NCI-H524 treated with DMSO at 0.1 percent for 48 hours (cell line): ENCODE measurements at regions not wholly inside any gene's neighbourhood (a gene's known extent, or its start where the extent isn't known, plus 50 kb on each side); places are given as distances from the start of the nearest gene placed in this dataset.
"Not testable (repeated sequence)": the region's sequence is repeated elsewhere in the genome, so short reads cannot be mapped to it uniquely, and the experiment has no call there.

Source experiments
- DNase-seq: peaks from one replicate; lab custom pipeline; 2025; lab: John Stamatoyannopoulos, UW

DNA sequence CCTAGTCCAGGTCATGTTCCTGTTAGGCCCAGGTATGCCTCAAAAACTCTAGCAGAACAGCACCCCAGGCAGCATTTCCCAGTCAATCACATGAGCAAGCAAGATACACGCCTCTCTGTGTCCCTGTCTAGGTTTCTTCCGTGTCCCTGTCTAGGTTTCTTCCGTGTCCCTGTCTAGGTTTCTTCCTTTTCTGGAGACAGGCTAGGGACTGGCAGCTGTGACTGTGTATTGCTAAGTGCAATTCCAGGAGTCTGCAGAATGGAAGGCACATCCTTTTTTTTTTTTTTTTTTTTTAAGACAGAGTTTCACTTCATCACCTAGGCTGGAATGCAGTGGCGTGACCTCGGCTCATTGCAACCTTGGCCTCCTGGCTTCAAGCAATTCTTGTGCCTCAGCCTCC lies 77.6 kb downstream of the SETD4 start:
- no peak for DNase-seq

DNA sequence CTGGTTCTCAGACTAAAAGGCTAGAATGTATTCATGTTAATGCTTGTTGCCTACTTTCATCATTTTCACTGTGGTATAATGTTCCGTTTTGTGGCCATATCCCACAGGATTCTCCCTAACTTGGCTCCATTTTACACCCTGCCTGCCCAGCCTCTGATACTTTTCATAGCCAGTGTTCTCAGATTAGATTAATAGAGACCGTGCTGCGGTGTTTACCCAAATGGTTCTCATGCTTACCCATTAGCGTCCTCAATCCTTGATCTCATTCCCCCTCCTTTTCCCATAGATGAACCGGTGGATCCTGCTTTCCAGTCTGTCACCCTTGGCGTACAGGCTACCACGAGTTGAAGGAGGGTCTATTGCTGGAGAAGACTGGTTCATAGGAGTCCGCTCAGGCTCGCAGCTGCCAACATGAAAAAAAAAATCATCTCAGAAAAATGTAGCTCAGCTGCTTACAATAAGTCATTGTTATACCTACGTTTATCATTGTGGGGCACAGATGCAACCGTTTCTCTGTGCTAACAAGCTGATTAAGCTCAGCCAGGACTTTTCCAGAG lies 78.7 kb downstream of the SETD4 start:
- no peak for DNase-seq

DNA sequence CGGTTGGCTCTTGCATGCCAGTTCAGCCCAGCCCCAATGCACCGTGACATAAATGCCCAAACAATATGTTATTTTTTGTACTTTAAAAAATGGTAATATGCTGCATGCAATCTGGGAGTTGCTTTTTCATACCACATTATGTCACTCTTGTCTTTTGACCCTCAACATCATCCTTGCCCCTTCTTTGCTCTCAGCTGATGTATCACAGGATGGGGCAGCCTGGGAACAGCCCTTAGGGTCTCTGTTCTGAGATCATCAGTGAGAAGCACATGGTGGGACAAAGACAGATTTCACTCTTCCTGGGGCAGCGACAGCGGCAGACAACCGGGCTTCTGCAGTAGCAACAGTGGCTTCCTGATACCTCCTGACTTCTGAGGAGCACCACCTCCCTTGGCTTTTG lies 79.5 kb downstream of the SETD4 start:
- no peak for DNase-seq

DNA sequence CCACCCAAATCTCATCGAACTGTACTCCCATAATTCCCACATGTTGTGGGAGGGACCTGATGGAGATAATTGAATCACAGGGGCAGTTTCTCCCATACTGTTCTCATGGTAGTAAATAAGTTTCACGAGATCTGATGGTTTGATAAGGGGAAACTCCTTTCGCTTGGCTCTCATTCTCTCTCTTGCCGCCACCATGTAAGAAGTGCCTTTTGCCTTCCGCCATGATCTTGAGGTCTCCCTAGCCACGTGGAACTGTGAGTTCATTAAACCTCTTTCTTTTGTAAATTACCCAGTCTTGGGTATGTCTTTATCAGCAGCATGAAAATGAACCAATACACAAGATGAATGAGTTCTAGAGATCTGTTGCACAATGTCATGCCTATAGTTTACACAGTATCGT lies 82.5 kb downstream of the SETD4 start:
- DNase-seq, result not testable (repeated sequence)

DNA sequence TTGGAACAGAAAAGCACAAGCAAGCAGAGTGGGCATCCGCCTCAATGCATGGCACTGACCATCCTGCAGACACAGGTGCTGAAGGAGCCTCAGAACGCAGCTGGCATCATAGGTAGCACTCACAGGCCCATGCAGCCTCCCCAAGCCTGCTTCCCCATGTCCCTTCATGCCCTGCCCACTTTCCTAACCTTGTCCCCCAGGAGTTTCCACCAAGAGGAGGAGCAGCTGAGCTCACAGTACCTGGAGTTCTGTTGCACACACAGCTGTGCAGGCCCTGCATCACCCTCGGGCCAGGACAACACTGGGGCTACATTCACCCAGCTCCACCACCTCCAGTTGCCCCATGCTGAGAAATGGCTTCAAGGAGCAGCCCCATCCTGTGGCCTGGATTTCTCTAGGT lies 83.4 kb downstream of the SETD4 start:
- no peak for DNase-seq

DNA sequence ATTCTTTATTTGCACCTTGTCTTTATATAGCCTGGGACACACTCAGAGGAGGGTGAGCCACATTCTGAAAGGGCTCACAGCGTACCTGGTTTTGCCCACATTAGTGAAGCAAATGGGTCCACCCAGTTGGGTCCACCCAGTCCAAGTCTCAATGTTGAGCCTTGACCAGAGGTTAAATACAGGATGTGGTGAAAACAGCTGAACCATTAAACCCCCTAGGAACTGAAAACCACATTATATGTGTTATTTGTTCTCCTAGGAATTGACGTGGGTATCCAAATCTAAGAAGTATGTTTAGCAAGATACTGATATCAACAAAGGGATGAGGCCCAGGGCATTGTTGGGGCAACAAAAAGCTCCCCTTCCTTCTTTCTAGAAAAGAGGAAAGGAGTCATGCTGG lies 83.8 kb downstream of the SETD4 start:
- DNase-seq, result no peak

DNA sequence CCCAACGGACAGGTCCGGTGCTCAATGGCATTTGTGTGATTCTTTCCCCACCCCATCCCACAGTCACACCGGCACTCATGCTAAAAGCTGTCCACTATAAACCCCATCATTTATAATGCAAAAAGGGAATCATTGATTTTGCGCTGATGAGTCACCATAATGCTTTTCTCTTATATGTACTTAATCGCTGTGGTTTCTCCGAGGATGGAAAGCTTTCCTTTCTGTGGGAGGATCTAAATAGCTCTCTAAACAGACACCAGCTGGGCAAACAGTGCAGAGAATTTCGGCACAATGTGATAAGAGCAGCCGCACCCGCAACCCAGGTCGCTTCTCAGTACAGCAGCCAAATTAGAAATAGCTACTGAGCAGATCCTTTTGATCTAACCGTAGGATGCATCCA lies 85.6 kb downstream of the SETD4 start:
- no peak for DNase-seq

DNA sequence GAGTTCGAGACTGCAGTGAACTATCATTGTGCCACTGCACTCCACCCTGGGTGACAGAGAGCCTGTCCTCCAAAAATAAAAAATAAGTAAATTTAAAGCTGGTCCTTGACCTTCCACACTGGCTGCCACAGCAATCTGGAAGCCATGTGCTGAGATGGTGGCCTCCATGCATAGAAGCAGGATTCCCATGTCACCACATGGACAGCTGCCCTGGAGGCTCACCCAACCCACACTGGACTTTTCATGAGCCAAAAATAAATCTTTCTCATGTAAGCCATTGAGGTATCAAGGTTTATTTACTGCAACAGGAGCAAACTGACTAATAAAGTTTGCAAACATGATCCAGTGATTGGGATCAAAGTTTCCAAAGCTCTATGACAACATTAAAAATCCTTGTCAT lies 88.5 kb downstream of the SETD4 start:
- no peak for DNase-seq

DNA sequence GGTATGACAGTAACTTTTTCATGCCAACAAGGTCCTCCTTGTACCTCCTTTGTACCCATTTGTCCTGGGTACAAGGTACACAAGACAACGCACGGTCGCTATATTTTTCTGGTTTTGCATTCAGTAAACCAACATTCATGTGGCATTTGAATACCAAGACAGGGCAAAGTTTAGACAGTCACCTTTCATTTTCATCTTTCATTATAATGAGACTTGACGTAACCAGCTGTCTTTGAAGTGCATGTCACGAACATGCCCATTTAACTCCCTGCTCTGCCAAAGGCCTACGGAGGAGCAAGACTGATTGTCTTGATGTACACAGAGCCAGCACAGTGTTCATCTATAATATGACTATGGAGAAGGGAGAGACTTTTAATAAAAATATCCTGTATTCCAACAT lies 91.0 kb downstream of the SETD4 start:
- no peak for DNase-seq

DNA sequence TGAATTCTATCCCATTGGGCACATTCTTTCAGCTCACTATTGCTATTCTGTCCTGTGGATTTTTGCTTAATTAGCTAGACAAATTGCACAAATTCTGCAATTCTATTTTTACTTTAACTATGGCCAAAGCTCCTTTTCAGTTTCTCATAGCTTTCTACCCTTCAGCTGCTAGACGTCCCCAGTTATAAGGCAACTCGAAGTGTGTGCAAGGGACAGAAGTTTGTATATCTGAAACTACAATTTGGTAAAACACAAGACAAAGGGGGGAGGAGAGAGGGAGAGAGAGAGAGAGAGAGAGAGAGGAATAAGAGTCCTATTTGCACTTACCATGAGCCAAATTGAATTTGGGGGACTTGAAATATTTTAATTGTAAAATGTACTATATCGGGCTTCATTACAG lies 91.8 kb downstream of the SETD4 start:
- DNase-seq, result no peak

DNA sequence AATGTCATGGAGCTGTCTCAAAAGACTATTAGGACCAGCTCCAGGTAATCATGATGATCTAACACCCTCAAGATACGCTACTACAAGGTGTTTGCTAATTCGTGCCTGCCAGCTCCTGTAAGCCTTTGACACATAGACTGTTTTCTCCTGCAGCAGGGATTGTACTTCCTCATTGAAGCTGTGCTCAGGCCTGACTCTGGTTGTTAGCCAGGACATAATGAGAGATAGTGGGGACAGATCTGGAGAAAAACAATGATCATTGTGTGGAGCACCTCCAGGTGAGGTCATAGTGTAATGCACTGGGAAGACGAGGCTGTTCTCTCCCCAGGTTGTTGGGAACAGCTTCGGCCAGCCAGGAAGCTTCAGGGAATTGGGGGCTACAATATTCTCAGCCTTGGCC lies 94.6 kb downstream of the SETD4 start:
- no peak for DNase-seq

DNA sequence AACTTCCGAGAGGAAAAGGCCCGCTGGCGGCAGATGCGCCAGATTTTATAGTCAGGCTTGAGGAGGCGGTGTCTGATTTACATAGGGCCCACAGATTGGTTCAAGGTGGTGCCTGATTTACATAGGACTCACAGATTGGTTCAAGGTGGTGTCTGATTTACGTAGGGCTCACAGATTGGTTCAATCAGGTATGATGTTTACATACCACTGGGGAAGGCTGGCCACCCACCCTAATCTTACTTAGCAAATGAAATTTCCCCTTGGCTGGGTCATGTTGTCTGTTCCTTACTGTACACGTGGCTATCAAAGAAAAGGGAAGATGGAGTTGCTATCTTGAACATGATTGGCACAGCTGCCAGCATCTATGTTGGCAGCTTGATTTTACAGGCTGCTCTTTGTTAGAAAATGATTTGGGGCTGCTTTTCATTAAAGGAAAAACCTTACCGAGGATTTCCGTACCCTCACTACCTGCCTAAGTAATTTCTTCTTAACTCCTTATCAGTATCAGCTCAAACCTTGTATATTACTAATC lies 96.3 kb downstream of the SETD4 start:
- DNase-seq, result no peak

DNA sequence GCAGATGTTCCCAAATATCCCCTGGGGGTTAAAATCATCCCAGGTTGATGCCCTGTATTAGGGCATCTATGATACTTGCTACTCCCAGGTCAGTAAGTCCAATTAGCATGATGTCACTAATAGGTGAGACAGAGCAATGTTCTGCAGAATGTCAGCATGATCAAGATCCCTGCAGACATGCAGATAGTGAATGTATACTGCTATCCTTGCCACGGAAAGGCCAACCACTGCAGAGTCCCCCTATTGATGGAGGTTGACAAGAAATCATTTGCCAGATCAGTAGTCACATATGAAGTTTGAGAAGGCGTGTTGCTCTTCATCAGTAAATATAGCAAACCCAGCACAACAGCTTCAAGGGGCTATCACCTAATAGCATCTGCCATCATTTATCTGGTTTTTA lies 97.4 kb downstream of the SETD4 start:
- no peak for DNase-seq

DNA sequence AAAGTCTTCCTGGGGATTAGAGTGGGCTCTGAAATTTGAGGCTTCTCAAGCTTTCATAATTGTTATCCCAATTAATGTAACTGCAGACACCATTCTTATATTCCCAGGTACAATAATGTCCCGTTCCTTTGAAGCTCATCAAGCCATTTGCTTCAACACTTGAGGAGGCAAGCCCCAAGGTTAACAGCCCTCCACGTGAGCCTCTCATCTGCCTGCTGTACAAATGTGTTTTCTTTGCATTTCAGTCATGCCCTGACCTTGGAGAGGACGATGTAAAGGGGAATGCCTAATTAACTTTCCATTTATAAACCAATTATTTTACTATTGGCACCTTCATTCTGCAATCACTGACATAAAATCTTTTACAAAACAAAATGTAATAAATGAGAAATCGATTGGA lies 106.3 kb downstream of the SETD4 start:
- no peak for DNase-seq

DNA sequence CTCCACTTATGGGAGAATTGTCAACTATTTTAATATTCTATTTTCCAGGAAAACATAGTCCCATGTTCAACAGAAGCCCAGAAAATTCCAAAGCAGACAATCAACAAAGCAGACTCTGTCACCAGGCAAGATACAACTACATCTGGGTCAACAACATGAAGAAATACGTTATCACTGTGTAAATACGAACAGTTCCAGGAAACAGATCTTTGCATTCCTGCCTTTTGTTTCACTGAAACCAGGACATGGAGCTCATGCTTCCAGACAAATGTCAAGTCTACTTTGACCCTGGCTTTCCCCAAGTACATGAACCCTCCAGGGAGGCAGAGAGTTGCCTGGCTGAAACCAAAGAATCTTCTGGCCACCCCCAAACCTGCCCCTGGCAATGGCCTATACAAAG lies 106.7 kb downstream of the SETD4 start:
- no peak for DNase-seq

DNA sequence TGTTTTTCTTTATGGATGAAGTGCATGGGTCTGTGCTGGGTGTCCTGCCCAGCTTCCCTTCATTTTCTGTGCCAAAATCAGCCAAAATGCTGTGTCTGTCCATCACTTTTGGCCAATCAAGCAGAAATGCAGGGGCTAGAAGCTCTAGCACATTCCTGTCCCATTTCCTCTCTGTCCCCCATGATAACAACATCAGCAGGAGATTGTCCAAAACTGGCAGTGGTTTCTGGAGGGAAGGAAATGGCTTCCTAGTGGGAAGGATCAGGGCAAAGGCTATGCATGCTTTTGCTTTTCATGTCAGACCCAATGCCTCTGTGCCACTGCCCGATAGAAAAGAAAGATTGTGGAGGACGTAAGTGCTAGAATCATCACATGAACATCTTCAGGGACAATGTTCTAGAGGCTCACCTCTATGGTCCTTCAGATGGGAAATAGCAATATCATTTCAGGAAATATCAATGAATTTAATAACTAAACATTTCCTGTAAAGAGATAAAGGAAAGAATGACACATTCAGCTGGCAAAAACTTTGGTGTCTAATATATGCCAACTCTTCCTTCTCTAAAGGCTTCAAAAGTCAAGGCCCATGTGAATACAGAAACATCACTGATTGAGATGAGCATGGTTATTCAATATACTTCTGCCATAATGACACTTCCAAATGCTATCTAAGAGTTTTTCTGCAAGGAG lies 107.5 kb downstream of the SETD4 start:
- no peak for DNase-seq

DNA sequence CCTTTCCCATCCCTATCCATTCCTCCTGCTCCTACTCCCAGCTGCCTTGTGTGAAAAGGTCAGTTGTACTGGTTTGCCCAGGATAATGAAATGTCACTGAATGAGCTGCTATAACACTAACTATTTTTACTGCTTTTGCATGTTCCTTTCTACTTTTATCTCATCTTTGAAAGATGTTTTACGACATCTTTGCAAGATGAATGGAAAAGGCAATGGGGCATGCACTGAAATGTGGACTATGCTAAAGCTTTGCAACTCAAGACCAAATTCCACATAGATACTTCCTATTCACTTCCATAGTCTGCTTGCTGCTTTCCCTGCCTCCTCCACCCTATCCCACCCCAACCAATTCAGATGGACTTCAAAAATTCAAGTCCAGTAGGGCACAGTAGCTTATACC lies 111.3 kb downstream of the SETD4 start:
- no peak for DNase-seq

DNA sequence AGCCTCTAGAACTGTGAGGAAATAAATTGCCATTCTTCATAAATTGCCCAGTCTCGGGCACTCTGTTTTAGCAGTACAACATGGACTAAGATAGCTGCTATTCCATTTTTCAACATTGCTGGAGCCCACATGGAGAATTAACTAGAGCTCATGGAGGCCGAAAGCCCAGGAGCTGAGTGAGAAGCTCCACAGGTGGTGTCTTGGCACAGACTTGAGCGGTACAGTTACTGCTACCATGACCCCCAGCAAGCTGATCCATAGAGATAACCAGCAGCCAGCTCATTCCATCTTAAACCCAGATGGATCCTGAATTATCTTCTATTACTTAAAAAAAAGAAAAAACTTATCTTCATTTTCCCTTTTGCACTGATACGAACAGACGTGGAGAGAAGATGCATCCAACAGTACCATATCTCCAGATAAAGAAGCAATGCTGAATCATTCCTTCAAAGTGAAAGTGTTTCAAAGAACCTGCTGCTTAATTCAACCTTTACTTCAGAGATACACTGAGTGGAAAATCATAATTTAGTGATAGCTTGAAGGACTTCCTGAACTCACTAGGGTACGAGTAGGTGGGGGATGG lies 115.1 kb downstream of the SETD4 start:
- DNase-seq, result no peak

DNA sequence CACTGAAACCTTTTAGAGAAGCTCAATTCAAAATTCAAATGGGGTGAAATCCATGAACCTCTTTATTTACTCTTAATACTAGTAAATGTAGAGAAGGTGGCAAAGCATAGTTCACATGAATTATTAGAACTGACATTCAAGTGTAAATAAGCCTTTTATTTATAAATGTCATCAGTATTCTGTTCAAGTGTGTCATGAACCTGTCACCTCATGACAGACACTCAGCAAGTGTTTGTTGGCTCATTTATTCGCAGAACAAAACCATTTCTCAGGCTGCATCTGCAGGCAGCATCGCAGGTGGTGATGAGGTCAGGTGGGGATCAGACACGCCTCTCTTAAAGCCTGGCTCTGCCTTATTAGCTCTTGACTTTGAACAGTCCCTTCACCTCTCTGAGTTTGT lies 116.6 kb downstream of the SETD4 start:
- DNase-seq, result no peak

DNA sequence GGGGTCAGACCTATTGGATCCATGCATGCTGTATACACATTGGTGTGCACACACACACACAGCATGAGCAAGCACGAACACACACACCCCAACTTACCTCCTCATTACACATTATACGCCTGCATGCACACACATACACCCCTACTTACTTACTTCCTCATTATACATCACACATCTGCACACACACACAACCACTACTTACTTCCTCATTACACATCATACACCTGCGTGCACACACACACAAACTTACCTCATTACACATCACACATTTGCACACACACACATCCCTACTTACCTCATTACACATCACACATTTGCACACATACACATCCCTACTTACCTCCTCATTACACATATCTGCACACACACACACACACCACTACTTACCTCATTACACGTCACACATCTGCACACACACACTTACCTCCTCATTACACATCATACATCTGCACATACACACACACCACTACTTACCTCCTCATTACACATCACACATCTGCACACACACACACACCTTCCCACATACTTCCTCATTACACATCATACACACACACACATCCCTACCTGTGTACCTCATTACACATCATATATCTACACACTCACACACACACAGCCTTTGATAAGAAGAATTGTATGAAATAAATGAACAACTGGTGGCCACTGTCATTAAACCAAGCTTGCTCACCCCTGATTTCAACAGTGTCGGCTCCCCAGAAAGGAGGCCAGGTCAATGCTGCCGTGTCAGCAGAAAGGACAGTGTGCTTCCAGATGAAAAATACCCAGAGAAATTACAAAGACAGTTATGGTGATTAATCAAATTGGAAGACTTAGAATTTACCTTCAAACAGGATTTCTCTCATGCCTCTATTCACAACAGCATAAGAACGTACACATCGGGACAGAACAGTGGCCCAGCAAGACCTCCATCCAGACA lies 117.8 kb downstream of the SETD4 start:
- DNase-seq, result no peak

DNA sequence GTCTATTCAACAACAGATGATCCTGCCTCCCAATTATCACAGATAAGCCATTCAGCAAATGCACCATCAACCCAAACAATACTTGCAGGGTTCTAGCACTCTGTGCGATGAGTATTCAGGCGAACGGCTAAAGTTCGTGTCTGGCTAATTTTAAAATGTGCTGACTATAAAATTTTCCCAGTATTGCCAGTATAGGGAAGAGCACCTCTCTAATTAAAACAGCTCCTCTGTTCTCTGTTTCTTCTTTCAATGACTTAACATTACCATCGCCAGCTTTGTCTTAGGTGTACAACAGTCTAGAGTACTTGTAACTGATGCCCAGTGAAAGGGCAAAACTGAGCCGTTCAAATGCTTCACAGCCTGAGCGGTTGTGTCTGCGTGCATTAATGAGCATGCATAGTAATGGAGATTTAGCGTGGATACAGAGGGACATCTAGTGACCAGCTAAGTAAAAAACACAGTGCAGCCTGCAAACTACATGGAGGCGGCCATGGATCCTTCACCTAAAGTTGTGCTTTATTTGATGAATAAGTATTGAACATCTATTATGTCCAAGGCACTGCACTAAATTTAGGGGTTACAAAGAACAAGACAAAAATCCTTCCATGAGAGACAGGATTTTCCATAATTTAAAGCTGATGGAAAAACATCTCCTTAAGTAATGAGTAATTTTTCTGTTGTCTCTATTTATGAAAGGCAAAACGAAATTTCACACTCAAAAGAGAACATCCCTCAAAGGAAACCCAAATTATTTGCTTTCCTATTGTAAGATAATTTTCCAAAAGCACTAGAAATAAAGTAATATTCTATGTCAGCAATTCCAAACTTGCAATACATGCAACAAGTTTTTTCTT lies 120.0 kb downstream of the SETD4 start:
- peak; percentile 60 for DNase-seq

DNA sequence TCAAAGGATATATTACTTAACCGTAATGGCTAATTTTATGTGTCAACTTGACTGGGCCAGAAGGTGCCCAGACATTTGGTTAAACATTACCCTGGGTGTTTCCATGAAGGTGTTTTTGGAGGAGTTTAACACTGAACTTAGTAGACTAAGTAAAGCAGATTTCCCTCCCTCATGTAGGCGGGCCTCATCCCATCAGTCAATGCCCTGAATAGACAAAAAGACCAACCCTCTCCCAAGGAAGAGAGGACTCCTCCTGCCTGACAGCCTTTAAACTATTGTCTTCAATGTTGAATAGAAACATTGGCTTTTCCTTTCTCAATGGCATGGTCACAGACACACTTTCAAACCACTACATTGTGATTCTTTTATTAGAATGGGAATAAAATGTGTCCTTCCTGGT lies 121.9 kb downstream of the SETD4 start:
- DNase-seq, result no peak
